IPS DF 19.7 (cell line): ENCODE measurements at regions not wholly inside any gene's neighbourhood (a gene's known extent, or its start where the extent isn't known, plus 50 kb on each side); places are given as distances from the start of the nearest gene placed in this dataset.
"Not testable (repeated sequence)": the region's sequence is repeated elsewhere in the genome, so short reads cannot be mapped to it uniquely, and the experiment has no call there.

Experiments used
- DNase-seq: peaks from one replicate; pipeline ENCODE4 v3.0.0-alpha.2; 2013; ENCODE audit warnings: low read depth, low spot score

GRCh38 chr2:18988631-18989232 lies 369.7 kb downstream of the OSR1 start:
- DNase-seq, result no peak

GRCh38 chr2:18987592-18988073 lies 370.8 kb downstream of the OSR1 start:
- no peak for DNase-seq

- no peak for DNase-seq
Measured at GRCh38 chr2:18987016-18987415, 371.4 kb downstream of the OSR1 start.

GRCh38 chr2:18986046-18986445 lies 372.4 kb downstream of the OSR1 start:
- DNase-seq, result no peak

- no peak for DNase-seq
Measured at GRCh38 chr2:18980786-18981430, 377.5 kb downstream of the OSR1 start.

GRCh38 chr2:18980104-18980785 lies 378.2 kb downstream of the OSR1 start:
- DNase-seq, result no peak

- DNase-seq, result no peak
Measured at GRCh38 chr2:18977409-18977808, 381.0 kb downstream of the OSR1 start.

- no peak for DNase-seq
Measured at GRCh38 chr2:18976168-18976961, 382.1 kb downstream of the OSR1 start.

- DNase-seq, result no peak
Measured at GRCh38 chr2:18975506-18976167, 382.8 kb downstream of the OSR1 start.

GRCh38 chr2:18971628-18972027 lies 382.3 kb upstream of the NT5C1B start:
- DNase-seq, result no peak

- no peak for DNase-seq
Measured at GRCh38 chr2:18971069-18971378, 381.7 kb upstream of the NT5C1B start.

- DNase-seq, result no peak
Measured at GRCh38 chr2:18966131-18966530, 376.8 kb upstream of the NT5C1B start.

- DNase-seq, result not testable (repeated sequence)
Measured at GRCh38 chr2:18963739-18964256, 374.4 kb upstream of the NT5C1B start.

GRCh38 chr2:18961991-18962421 lies 372.6 kb upstream of the NT5C1B start:
- DNase-seq, result no peak

- DNase-seq, result no peak
Measured at GRCh38 chr2:18959952-18960717, 370.8 kb upstream of the NT5C1B start.

- no peak for DNase-seq
Measured at GRCh38 chr2:18959200-18959599, 369.8 kb upstream of the NT5C1B start.

GRCh38 chr2:18957909-18958308 lies 368.5 kb upstream of the NT5C1B start:
- no peak for DNase-seq

- no peak for DNase-seq
Measured at GRCh38 chr2:18950361-18950851, 361.0 kb upstream of the NT5C1B start.

- DNase-seq, result no peak
Measured at GRCh38 chr2:18949871-18950270, 360.5 kb upstream of the NT5C1B start.

GRCh38 chr2:18940184-18940583 lies 350.8 kb upstream of the NT5C1B start:
- no peak for DNase-seq
